ENCODE measurements at regions not wholly inside any gene's neighbourhood (a gene's known extent, or its start where the extent isn't known, plus 50 kb on each side); places are given as distances from the start of the nearest gene placed in this dataset.

- no peak for DNase-seq
These were observed 238.4 kb downstream of the C1orf94 start for GRCh38 chr1:34415140-34415539.

DNA sequence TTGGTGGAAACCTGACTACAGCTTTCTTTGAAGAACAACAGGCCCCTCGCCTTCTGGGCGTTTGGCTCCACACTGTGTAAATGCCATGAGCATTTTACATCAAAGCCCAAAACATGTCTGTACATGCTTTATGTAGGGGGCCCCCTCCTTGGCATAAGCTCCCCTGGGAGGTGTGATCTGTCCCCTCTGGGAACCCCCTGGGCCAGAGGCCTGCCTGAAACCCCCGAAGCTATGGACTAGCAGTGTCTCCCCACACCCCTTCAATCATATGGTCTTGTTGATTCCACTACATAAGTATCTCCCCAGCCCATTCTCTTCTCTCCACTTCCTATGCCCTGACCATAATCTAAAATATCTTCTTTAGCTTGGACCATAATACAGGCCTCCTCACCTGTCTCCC, 241.5 kb downstream of the C1orf94 start:
- no peak for DNase-seq

DNA sequence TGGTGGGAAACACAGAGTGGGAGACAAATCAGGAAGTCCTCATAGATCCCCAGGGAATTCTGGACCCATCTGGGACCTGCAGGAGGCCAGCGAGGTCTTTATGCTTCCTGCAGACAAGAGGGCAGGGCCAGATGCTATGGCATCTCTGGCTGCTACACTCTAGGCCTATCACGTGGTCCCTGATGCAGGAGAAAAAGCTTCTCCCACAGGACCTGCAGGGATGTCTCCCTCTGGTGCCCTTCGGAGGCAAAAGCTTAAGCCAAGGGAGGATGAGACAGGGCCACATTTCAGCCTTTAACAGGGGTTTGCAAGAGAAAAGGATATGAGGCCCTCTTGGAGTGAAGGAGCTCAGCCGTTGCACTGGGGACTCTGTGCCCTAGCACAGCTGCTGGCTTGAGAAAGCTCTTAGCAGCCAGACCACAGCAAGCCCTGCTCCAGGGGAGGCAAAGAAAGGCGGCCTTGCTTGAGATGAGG, 243.0 kb downstream of the C1orf94 start:
- DNase-seq = no peak

DNA sequence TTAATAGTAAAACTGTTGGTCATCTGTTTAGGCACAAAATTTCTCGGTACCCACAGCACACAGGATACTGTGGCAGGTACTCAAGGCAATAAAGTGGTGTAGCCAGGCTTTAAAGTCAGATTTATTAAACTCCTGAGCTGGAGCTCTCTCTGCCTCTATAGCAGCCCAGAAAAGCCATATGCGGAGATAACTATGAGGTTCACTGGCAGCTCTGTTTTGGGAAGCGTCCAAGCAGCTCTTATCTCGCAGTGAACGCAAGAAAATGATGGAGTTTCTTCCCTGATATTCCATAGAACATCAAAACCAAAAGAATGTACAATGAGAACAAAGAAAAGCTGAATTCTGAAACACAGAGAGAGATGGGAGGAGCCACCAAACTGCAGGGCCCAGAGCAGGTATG, 248.3 kb downstream of the C1orf94 start:
- no peak for DNase-seq

- DNase-seq = no peak
These were observed 249.1 kb downstream of the C1orf94 start for GRCh38 chr1:34425785-34426184.

DNA sequence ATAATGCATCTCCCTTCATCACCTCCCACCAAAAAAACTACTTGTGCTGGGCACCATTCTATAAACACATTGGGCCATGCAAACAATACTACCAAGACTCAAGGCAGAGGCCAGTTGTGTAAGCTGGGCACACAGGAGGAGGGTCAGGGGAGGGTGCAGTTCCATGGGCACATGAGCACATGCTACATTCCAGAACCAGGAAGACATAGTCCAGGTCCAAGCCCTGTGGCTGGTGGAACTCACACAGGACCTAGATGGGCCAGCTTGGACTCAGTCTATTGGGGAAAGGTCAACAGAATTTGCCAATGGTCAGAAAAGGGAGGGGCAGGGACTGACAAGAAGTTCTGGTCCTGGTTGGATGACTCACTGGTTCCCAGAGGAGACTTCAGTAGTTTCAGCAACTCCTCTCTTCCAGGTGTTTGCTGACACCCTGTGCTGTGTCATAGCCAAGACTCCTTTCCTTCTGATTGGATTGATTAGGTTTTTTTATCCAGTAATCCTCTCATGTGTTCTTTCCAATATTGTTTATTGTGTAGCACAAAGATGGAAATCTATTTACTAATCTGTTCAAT, 249.7 kb downstream of the C1orf94 start:
- DNase-seq = no peak

DNA sequence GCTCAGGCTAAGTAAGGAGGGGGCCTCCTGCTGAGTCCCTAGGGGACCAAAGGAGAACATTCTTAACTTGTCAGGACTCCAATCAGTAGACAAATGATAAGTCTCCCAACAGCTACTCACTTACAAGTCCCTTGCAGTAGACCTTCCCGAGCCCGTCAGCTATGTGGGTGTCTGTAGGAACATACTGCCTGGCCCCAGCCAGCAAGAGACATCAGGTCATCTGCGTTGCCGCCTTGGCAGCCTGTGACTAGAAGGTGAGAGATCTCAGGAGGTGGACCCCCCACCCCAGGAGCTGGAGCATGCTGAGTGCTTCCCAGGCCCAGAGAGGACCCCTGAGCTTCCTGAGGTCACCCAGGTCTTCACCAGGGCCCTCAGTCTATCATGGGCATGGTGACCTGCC, 250.5 kb downstream of the C1orf94 start:
- no peak for DNase-seq

DNA sequence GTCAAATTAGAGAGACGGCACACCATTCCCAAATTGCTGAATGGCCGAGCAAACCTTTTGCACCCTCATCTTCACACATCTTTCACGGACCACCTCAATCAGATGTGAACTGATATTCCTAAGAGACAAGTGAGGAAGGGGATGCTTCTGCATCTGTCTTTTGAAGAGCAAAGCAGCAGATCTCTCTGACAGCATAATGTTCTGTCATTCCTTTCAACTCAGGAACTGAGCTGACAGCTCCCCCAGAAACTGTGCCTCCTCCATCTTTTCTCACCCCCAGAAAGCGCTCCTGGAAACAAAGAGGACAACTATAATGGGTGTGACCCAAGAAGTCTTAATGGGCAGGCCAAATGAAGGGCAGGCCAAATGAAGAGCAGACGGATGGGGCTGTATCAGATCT, 256.4 kb downstream of the C1orf94 start:
- DNase-seq = no peak

GRCh38 chr1:34436836-34437235, 260.1 kb downstream of the C1orf94 start:
- DNase-seq = no peak

- no peak for DNase-seq
These were observed 264.8 kb downstream of the C1orf94 start for GRCh38 chr1:34441259-34442069.

DNA sequence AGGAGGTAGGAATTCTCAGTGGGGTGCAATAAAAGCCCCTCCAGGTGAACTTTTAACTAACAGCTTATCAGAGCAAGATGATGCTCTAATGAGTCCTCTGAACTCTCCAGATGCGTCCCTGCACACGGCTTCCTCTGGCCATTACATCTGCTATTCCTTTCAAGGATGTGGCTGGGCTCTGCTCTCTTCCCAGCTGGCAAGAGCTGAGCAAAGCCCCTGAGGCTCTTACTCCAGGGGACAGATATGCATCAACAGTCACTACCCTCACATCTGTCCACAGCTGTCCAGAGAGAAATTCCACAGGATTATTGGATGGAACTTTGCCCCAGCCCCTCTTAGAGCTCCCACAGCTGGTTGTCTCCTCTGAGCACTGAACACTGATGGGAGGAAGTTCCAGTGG, 267.8 kb downstream of the C1orf94 start:
- DNase-seq = no peak

GRCh38 chr1:34450325-34450724, 273.6 kb downstream of the C1orf94 start:
- no peak for DNase-seq

GRCh38 chr1:34452451-34452850, 275.7 kb downstream of the C1orf94 start:
- no peak for DNase-seq

DNA sequence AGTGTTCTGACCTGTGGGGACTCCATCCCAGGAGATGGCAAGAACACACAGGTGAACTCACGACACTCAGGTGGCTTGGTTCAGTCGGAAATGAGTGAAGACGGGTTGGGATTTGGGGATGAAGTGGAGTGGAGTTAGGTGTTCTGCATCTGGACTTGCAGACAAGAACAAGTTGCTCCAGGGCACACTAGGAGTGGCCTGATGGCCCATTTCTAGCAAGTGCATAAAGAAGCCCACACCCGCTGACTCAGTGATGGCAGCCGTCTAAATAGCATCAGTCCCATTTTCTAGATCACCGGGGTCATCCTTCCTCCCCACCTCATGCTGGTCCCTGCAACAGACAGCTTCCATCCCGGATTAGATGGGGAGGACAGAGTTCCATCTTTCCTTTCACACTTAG, 278.4 kb downstream of the C1orf94 start:
- no peak for DNase-seq

DNA sequence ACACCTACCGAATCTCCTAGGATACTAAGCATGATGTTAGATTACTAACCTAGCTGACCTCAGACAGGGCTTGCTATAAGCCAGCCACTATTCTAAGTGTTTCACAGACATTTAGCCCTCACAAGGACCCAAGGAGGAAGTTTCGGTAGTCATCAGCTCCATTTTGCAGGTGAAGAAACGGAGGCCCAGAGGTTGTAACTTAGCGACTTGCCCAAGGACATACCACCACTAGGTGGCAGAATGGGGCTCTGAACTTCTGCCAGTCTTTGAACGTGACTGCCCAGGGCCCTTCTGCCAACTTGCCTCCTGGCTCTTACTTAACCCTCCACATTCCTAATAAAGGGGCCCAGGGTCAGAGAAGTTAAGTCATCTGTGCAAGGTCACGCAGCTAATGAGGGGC, 283.5 kb downstream of the C1orf94 start:
- peak in 1 of 2 experiments; percentile 23 for DNase-seq

DNA sequence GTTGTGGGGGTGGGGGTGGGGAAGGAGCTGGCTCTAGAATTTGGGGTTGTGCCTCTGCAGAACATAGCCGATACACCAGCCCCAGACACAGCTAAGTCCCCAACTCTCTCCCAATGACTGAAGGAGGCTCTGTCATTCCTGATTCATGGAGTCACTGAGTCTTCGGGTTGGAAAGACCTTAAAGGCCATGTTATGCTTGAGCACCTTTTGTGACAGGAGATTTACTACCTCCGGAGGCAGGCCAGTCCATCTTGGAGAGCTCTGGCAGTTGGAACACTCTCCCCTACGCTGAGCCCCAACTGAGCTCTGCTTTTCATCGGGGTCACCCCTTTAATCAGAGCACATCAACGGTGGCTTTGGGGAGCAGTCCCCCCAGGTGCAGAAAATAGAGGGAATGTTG, 284.4 kb upstream of the GJB5 start:
- no peak for DNase-seq

GRCh38 chr1:34474566-34474965, 280.3 kb upstream of the GJB5 start:
- no peak for DNase-seq

DNA sequence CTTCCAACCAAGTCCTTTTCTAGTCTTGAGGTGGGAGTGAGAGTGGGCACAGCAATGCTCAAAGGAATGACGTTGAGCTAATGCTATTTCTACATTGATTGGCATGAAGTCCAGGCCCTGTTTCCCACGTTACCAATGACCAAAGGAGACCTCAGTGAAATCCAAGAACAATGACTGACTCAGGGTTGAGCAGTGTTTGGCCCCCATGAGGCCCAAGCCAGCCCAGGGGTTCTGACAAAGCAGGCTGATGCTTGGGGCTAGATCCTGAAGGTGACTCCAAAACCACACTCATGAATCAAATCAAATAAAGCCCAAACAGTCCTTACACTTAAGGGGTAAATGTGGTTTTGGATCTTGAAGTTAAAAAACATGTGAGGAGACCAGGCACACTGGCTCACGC, 278.5 kb upstream of the GJB5 start:
- no peak for DNase-seq

DNA sequence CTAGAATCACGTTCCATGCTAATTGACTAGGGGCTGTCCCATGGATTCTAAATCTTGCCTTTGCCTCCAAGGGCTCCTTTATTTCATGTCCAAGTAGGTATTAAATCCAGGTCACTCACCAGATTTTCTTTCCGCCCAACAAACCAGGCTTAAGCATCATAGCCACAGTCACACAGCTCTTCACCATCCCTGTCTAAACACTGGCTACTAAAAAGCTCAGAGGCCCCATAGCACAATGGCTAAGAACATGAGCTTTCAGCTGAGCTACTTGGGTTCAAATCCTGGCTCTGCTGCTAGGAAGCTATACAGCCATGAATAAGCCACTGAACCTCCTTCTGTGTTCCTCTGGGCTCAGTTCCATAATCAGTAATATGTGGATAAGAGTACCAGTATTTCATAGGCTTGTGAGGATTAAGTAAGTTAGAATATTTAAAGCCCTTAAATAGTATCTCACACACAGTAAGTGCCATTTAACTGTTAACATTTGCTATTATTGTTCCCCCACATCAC, 277.2 kb upstream of the GJB5 start:
- DNase-seq = no peak

DNA sequence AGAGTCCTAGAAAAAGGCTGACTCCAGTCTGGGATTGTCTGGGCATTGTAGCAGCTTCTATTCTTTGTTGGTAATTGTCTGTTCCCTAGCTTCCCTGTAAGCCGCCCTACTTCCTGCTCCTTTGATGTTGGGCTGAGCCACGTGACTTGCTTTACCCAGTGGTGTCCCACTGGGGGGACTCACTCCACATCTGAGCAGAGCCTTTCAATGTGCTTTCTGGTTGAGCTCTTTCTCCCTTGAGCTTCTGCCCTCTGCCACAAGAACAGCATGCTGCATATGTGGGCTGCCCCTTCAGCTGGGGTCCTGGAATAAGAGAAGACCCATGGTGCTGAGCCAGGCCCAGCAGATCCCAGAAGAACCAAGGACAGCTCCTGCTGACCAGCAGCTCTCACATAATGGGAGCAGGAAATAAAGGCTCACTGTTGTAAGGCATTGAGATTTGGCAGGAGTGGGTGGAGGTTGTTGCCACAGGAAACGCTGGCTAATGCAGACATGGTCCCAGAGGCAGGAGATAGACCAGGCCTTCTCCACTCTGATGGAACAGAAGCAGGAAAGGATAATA, 276.3 kb upstream of the GJB5 start:
- DNase-seq = no peak

DNA sequence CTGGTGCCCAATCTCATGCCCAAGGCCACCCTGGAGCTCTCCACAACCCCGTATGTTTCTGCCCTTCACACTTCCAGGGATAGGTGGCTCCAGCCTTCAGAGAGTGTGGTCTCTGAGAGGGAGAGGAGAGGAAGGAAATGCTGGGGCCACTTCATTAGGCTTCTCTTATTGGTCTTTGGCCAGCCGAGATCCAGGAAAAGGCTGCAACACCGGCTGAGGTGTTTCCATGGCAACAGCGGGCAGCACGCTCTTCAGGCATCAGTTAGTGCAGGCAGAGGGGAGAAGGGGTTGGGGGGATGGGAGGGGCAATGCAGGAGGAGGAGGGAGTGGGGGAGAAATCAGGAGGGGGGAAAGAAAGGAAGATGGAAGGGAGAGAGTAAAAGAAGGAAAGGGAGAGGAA, 275.1 kb upstream of the GJB5 start:
- DNase-seq = no peak

DNA sequence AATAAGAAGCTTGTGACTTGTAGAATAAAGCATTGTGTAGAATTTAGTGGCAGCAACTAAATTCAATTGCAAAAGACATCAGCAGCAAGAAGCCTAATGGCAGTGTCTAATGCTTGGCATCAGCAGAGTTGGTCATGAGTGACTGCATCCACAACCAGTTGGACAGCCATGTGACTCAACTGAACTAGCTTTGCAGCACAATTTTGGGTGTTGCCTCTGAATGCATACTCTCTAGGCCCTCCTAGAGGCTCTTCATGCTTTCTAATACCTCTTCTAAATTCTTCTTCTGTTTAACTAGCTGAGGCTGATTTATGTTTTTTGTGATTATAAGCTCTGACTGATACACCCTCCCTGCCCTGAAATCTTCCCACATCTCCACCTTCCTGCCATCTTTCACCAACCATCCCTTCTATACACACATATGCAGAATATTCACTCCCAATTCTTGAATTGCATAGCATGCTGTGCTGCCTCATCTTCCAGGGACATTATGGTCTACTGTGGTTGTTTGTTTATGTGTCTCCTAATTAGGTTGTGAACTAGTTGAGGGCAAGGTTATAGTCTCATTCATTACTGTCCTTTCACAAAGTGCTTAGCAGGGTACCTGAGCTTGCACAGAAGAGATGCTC, 266.7 kb upstream of the GJB5 start:
- no peak for DNase-seq

DNA sequence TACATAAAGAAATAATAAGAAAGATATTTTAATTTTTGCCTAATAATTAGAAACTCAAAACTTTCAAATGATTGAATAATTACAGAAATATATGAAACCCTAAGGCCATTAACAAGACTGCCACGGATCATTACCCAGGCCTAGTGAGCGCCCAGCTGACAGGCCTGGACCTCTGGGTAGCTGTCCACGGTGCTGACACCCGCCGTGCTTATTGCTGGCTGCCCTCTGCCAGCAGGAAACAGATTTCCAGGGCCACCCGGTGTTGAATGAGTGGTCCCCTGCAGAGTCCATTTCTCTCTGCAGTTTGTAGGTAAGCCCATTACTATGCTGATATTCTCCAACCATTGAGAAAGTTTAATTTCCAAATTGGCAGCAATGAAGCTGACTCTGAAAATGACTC, 254.4 kb upstream of the GJB5 start:
- DNase-seq = no peak

DNA sequence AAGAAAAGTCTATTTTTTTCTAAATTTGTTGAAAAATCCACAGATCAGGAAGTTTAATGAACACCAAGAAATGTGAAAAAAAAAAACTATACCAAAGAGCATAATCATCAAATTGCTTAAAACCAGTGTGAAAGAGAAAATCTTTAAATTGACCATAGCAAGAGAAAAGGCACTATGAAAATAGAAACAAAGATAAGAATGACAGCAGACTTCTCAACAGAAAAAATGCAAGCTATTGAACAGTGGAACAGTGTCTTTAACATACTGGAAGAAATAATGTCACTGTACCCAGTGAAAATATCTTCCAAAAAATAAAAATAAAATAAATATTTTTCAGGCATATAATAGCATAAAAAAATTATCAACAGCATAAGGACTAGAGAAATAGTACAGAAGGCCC, 243.0 kb upstream of the GJB5 start:
- no peak for DNase-seq
